HCEC 1CT (cell line): ENCODE measurements at regions not wholly inside any gene's neighbourhood (a gene's known extent, or its start where the extent isn't known, plus 50 kb on each side); places are given as distances from the start of the nearest gene placed in this dataset.

Experiments used
- DNase-seq: peaks from one replicate; pipeline ENCODE4 v3.0.0-alpha.2; 2017

GRCh38 chr4:74653331-74654229, 140.7 kb downstream of the BTC start:
- no peak for DNase-seq

- no peak for DNase-seq
Measured at GRCh38 chr4:74654230-74654681, 140.1 kb downstream of the BTC start.

GRCh38 chr4:74656596-74656995, 137.7 kb downstream of the BTC start:
- no peak for DNase-seq

- no peak for DNase-seq
Measured at GRCh38 chr4:74658116-74658515, 136.2 kb downstream of the BTC start.

- peak; percentile 88 for DNase-seq
Measured at GRCh38 chr4:74659576-74660411, 134.5 kb downstream of the BTC start.

DNA sequence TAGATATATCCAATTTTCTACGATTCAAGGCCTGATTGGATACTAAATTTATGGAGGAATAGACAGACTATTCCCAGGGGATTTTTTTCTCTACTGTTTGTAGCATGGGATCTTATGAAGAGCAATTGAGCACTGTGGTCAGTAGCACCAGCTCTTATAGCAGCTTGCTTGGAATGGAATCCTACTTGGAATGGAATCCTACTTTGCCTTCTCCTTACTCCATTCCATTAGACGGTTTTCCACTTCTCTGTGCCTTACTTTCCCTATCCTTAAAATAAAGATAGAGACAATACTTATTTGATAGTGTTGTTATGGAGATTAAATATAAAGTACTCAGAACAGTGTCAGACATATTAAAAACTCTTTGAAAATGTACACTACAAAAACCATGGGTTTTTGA, 133.5 kb downstream of the BTC start:
- no peak for DNase-seq

- peak; percentile 48 for DNase-seq
Measured at GRCh38 chr4:74661427-74662201, 132.7 kb downstream of the BTC start.

- no peak for DNase-seq
Measured at GRCh38 chr4:74663631-74664030, 130.7 kb downstream of the BTC start.

GRCh38 chr4:74665346-74665745, 129.0 kb downstream of the BTC start:
- no peak for DNase-seq

GRCh38 chr4:74665876-74666275, 128.4 kb downstream of the BTC start:
- no peak for DNase-seq

DNA sequence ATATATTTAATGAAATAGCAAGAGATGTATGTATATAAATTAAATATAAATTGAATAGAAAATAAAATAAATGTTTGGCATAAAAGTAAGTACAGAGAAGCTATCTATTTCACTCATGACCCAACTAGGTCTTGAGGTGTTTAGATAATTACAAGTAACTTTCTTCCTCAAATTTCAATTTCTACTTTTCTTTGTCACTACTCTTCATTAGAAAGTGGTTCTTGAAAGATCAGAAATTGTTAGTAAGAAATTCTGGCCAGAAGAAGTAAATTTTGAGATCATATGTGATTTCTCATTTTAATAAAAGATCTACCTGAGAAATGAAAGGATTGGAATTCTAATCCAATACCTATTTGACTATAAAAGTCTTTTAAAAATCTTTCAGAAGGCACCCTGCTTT, 126.9 kb downstream of the BTC start:
- no peak for DNase-seq

DNA sequence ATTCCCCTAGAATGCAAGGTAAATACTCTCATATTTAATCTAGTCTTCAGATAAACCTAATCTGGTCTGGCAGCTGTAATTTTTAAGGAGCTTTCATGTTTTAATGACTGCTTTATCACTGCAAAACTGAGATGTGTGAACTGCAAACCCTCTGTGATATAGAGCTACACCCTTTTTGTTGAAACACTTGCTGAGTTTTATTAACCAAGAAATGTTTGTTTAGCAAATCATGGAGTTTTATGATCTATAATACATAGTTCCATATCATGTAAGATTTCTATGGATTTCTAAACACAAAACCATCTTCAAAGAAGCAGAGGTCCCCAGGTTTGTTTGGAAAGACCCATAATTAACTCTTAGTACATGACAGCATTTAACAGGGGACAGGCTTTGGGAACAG, 126.4 kb downstream of the BTC start:
- DNase-seq, result no peak

GRCh38 chr4:74669702-74670101, 124.6 kb downstream of the BTC start:
- no peak for DNase-seq

DNA sequence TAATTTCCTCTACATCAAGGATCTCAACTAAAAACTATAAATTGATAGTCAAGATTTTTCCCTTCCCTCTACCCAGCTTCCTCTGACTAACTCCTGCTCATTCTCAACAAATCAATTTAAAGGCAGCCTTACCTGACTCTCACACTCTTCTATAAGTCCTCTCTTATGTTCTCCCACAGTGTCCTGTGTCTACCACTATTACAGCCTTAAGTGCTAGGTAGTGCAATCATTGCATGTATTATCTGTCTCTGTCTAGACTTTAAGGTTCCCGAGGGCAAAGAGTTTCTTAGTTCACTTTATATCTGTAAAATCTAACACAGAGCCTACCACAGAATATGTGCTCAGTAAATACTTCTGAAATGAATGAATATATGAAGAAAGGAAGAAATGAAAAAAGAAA, 123.7 kb downstream of the BTC start:
- DNase-seq, result no peak

- DNase-seq, result peak; percentile 56
Measured at GRCh38 chr4:74671080-74671698, 123.1 kb downstream of the BTC start.

GRCh38 chr4:74674750-74675149, 119.6 kb downstream of the BTC start:
- no peak for DNase-seq

GRCh38 chr4:74675673-74676279, 118.5 kb downstream of the BTC start:
- peak; percentile 48 for DNase-seq

- DNase-seq, result peak; percentile 86
Measured at GRCh38 chr4:74682567-74683359, 111.6 kb downstream of the BTC start.

DNA sequence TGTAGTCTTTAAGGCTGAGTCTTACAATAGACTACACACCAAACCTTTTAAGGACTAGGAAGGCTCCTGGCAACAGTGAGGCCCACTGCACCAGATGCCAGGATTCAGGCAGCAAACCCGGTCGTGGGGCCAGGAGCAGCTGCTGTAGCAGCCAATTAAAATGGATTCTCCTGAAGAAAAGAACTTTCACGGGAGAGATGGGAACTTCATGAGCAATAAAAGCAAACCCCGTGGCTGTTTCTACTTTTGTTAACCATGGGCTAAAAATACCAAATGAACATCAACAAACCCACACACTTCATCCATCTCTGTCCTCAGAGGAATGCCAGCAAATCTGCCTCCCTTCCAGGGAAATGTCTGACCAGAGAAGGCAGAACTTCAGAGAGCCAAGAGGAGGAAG, 101.4 kb downstream of the BTC start:
- no peak for DNase-seq
